PFSK-1 (cell line): ENCODE measurements at regions not wholly inside any gene's neighbourhood (a gene's known extent, or its start where the extent isn't known, plus 50 kb on each side); places are given as distances from the start of the nearest gene placed in this dataset.

Source experiments
- FOXP2 ChIP-seq: optimal IDR thresholded peaks from 2 replicates; pipeline ENCODE3; 2011; ENCODE audit warnings: borderline replicate concordance, control low read depth, inconsistent platforms; ENCODE audit not compliant: insufficient read depth; ENCODE audit errors: extremely low read length, extremely low read depth
- POLR2AphosphoS5 ChIP-seq: IDR thresholded peaks from 2 replicates; pipeline ENCODE4 v1.6.1; 2012; ENCODE audit warnings: low read depth, mild to moderate bottlenecking, control low read depth, low read length, moderate library complexity
- REST ChIP-seq, 2 experiments: IDR thresholded peaks; 2 replicates each; pipeline versions ENCODE4 v1.6.1 to v1.8.0; 2011 to 2012; ENCODE audit warnings: low read depth in 2 of 2, low read length in 2 of 2, control low read depth in 1 of 2, inconsistent platforms in 1 of 2, mild to moderate bottlenecking in 1 of 2, moderate library complexity in 1 of 2; ENCODE audit not compliant: insufficient read depth in 1 of 2
- SIN3A ChIP-seq: IDR thresholded peaks from 2 replicates; pipeline ENCODE4 v1.6.1; 2012; ENCODE audit warnings: mild to moderate bottlenecking, low read length, moderate library complexity, borderline replicate concordance; ENCODE audit not compliant: insufficient read depth
- TAF1 ChIP-seq: IDR thresholded peaks from 2 replicates; pipeline ENCODE4 v1.6.1; 2012; ENCODE audit warnings: low read length, control low read depth, borderline replicate concordance; ENCODE audit not compliant: insufficient read depth

GRCh38 chr2:217267758-217268157, 407.9 kb upstream of the TNP1 start:
- no peak for TF ChIP-seq TAF1
- TF ChIP-seq REST (IDR thresholded peaks at IDR 0.05; ENCODE audit: insufficient read depth in 1 of 2, low read depth in 2 of 2, low read length in 2 of 2): no peak
- no peak for TF ChIP-seq POLR2AphosphoS5
- no peak for TF ChIP-seq FOXP2
- no peak for TF ChIP-seq SIN3A
